ENCODE measurements at regions not wholly inside any gene's neighbourhood (a gene's known extent, or its start where the extent isn't known, plus 50 kb on each side); places are given as distances from the start of the nearest gene placed in this dataset.
A peak's percentile ranks its signal among the peaks of the same experiment; 100 is the strongest.

DNA sequence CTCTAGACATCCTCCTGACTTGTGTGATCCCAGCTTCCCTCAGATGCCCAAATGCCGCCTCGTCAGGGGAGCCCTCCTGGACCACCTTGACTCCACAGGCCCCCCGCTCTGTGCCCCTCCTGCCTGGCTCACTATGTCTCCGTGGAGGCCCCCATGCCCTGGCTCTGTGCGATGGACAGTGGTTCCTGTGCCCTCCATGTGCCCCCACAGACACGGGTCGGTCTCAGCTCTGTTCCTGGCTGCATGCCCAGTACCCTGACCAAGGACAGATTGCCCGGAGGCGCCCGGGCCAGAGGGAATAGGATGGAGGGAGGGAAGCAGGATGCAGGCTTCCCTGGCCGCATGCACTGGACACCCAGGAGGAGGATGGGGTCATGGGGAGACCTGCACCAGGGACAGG lies 1274.6 kb downstream of the BRD1 start:
- DNase-seq, result no peak
- no peaks in the 10 kb centered on the region for H3K4me1 Mint-ChIP-seq
- H3K9me3 Mint-ChIP-seq, result peaks cover 0 to 2% of the 10 kb centered on the region in 2 donors
- peaks cover 0 to 5% of the 10 kb centered on the region in 2 donors for H3K27me3 Mint-ChIP-seq
- H3K27ac Mint-ChIP-seq, result peak overlapping the region; percentile 47
- H3K36me3 Mint-ChIP-seq, result no peaks in the 10 kb centered on the region
- ATAC-seq (replicated peaks), result no peak
- no peak overlapping the region for H3K4me3 Mint-ChIP-seq

DNA sequence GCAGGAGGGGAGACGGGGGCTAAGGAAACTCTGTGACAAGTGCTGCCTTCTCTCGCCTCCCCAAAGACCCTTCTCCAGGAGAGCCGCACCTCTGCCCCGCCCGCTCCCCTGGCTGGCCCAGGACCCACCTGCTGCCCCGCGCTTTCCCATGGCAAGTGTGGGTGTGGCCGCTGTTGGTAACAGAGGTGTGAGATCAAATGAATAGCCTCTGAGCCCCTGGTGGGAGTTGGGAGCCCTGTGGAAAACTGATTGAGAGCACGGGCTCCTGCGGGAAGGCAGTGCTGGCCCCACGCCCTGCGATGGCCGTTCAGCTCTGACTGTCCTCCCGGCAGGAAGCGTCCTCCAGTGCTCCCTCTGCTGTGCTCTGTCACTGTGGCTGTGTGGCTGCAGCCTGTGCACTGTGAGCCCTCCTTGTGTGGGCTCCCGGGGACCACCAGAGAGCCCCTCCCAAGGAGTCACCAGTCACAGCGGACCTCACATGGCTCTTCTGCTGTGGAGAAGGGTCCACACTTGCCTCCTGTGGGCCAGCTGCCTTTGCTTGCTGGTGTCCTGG lies 1275.9 kb downstream of the BRD1 start:
- Mint-ChIP-seq H3K27me3 (peaks cover 0 to 5% of the 10 kb centered on the region in 2 donors), H3K4me3 (no peak overlapping the region), H3K36me3 (no peaks in the 10 kb centered on the region), H3K9me3 (no peaks in the 10 kb centered on the region), H3K27ac (no peak overlapping the region), H3K4me1 (no peaks in the 10 kb centered on the region)
- DNase-seq (no peak), ATAC-seq (replicated peaks) (no peak)

DNA sequence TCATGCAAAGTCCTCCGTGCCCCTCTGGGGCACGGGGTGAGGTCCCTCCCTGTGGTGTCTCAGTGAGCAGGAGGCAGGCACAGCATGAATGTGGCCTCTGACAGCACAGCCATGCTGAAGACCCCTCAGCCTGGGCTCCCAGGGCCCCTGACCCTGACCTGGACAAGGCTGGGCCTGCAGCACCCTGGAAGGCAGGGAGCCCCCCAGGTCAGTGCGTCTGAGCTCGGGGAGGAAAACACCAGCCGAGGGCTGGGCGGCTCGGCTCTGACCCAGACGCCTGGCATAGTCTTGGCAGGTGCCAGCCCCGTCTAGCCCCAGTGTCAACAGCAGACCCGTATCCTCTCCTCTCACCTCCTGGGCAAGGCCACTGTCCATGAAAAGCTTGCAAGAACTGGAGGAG lies 1276.6 kb downstream of the BRD1 start:
- no peak for ATAC-seq (replicated peaks)

DNA sequence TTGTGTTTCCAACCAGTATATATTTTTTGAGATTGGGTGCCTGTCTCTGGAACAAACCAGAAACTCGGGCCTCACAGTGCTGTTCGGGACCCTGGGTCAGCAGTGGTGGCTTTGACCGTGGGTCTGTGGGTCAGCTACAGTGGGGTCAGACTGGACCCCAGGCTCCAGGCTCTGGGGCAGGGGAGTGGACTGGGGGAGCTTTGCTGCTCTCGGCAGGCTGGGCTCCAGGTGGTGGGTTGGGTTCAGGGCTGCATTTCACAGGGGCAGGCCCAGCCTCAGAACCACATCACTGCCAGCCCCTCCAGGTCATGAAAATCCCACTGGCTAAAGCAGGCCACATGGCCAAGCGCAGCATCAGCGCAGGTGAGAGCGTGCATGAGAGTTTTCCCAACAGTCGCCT lies 1279.3 kb downstream of the BRD1 start:
- H3K4me1 Mint-ChIP-seq, result peaks cover 0 to 2% of the 10 kb centered on the region in 2 donors
- H3K27ac Mint-ChIP-seq, result no peak overlapping the region
- peaks cover 0 to 5% of the 10 kb centered on the region in 2 donors for H3K27me3 Mint-ChIP-seq
- no peak for DNase-seq
- ATAC-seq (replicated peaks), result no peak
- H3K4me3 Mint-ChIP-seq, result no peak overlapping the region
- H3K36me3 Mint-ChIP-seq, result no peaks in the 10 kb centered on the region
- H3K9me3 Mint-ChIP-seq, result no peaks in the 10 kb centered on the region

More for the DNA sequence above, 1276.6 kb downstream of the BRD1 start:
- Mint-ChIP-seq H3K9me3 (no peaks in the 10 kb centered on the region), H3K36me3 (no peaks in the 10 kb centered on the region), H3K4me3 (no peak overlapping the region), H3K27me3 (peaks cover 0 to 5% of the 10 kb centered on the region in 2 donors), H3K4me1 (peaks cover 0 to 2% of the 10 kb centered on the region in 2 donors), H3K27ac (no peak overlapping the region)
- DNase-seq, result no peak

DNA sequence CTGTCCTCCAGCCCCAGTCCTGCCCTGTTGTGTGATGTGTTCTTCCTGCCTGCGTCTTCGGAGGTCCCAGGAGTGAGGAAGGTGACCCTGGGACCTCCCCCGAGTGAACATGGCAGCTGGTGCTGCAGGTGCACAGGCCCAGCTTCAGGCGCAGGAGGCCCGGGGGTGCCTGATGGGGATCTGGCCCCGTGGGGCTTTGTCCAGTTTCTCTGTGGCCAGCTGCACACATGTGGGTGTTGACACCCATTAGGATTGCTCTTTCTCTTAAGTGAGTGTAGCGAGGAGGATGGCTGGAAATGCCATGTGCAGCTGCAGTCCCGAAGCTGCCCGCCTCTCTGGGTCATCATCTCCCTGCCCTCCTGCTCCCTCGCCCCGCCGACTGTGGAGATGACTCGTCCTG lies 1279.7 kb downstream of the BRD1 start:
- no peak overlapping the region for H3K27ac Mint-ChIP-seq
- H3K4me3 Mint-ChIP-seq, result no peak overlapping the region
- no peaks in the 10 kb centered on the region for H3K36me3 Mint-ChIP-seq
- peaks cover 0 to 2% of the 10 kb centered on the region in 2 donors for H3K4me1 Mint-ChIP-seq
- peaks cover 0 to 2% of the 10 kb centered on the region in 2 donors for H3K27me3 Mint-ChIP-seq
- DNase-seq (no peak), ATAC-seq (replicated peaks) (no peak)
- no peaks in the 10 kb centered on the region for H3K9me3 Mint-ChIP-seq

DNA sequence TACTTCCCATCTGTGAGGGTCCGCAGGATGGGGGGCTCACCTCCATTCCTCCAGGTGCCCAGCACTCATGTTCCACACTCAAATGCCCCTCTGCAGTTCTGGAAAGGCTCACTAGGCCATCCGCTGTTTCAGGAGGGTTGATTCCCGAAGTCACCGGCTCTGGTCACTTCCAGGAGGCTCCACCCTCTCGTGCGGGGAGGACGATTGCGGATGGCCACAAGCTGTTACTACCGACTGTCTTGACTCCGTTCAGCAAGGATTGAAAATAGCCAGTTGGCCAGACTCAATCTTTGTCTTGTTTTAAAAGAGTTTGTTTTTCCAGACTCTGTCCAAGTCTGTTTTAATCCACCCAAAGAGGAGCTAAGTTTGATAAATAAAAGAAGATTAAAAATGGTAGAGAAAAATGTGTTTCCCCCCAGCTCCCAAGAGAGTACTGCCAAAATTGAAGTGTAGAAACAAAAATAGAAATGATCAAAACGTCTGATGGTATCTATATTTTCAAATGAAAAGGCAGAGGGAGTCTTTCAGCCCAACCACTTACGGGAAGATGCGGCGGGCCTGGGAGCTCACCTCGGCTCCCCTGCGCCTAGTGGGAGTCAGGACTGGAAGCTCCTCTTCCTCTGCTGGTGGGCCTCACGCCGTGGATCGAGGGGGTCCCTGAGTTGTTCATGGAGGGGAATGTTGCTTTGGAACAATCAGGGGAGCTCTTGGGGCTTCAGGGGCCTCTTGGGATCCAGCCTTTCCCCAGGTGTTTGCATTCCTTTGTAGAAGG lies 1280.8 kb downstream of the BRD1 start:
- DNase-seq, result no peak
- ATAC-seq (replicated peaks), result no peak
- H3K36me3 Mint-ChIP-seq, result no peaks in the 10 kb centered on the region
- H3K4me1 Mint-ChIP-seq, result peaks cover 0 to 5% of the 10 kb centered on the region in 2 donors
- H3K27me3 Mint-ChIP-seq, result no peaks in the 10 kb centered on the region
- no peak overlapping the region for H3K4me3 Mint-ChIP-seq
- no peak overlapping the region for H3K27ac Mint-ChIP-seq
- H3K9me3 Mint-ChIP-seq, result peaks cover 0 to 4% of the 10 kb centered on the region in 2 donors

DNA sequence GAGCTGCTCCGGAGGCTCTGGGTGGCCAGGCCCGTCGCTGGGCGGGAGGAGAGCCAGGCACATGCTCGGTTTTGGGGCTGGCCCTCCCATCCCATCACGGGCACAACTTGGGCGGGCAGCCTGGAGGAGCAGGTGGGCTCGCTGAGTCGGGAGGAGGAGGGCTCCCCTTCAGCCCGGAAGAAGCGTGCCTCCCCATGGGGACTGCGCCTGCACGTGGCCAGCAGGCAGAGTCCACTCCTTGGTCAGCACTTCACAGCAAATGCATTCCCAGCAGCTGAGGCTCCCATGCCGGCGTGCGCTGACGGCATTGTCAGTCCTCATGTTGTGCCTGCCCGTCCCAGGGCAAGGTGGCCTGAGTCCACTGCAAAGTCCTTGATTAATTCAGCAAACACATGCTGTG lies 1281.7 kb downstream of the BRD1 start:
- Mint-ChIP-seq H3K27me3 (no peaks in the 10 kb centered on the region), H3K36me3 (no peaks in the 10 kb centered on the region), H3K4me1 (peaks cover 0 to 6% of the 10 kb centered on the region in 2 donors), H3K9me3 (peaks cover 0 to 4% of the 10 kb centered on the region in 2 donors), H3K4me3 (no peak overlapping the region), H3K27ac (no peak overlapping the region)
- DNase-seq, result no peak
- ATAC-seq (replicated peaks), result no peak

- no peaks in the 10 kb centered on the region for H3K36me3 Mint-ChIP-seq
- peaks cover 0 to 6% of the 10 kb centered on the region in 2 donors for H3K4me1 Mint-ChIP-seq
- no peak overlapping the region for H3K27ac Mint-ChIP-seq
- peaks cover 5 to 8% of the 10 kb centered on the region in 2 donors for H3K27me3 Mint-ChIP-seq
- H3K4me3 Mint-ChIP-seq, result no peak overlapping the region
- DNase-seq (no peak), ATAC-seq (replicated peaks) (no peak)
- peaks cover 0 to 4% of the 10 kb centered on the region in 2 donors for H3K9me3 Mint-ChIP-seq
Observed at GRCh38 chr22:48541401-48542098, 1286.1 kb downstream of the BRD1 start.

DNA sequence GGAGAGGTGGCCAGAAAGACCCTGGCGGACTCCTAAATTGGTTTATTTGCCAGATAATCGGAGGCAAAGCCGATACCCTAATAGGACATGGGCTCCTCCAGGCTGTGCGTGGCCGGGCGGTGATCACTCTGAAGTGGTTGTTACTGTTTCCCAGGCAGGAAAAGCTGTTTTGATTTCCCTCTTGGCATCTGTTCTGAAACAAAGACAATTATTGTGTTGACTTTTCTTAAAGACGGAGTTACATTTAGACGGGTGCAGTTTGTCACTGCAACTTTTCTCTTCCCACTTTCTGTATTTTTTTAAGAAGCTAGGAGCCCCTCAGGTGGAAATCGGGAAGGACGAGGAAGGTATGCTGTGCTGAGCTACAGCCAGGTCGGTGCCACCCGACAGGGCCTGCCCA lies 1288.4 kb downstream of the BRD1 start:
- Mint-ChIP-seq H3K4me3 (no peak overlapping the region), H3K36me3 (no peaks in the 10 kb centered on the region), H3K9me3 (peaks cover 0 to 4% of the 10 kb centered on the region in 2 donors), H3K27me3 (peaks cover 5 to 8% of the 10 kb centered on the region in 2 donors), H3K27ac (no peak overlapping the region), H3K4me1 (peaks cover 0 to 5% of the 10 kb centered on the region in 2 donors)
- no peak for DNase-seq
- ATAC-seq (replicated peaks), result no peak

GRCh38 chr22:48538291-48538820 lies 1289.3 kb downstream of the BRD1 start:
- Mint-ChIP-seq H3K27ac (no peak overlapping the region), H3K27me3 (peaks cover 5 to 8% of the 10 kb centered on the region in 2 donors), H3K4me3 (no peak overlapping the region), H3K9me3 (peaks cover 0 to 4% of the 10 kb centered on the region in 2 donors), H3K4me1 (peaks cover 0 to 5% of the 10 kb centered on the region in 2 donors), H3K36me3 (no peaks in the 10 kb centered on the region)
- DNase-seq, result no peak
- ATAC-seq (replicated peaks), result no peak

DNA sequence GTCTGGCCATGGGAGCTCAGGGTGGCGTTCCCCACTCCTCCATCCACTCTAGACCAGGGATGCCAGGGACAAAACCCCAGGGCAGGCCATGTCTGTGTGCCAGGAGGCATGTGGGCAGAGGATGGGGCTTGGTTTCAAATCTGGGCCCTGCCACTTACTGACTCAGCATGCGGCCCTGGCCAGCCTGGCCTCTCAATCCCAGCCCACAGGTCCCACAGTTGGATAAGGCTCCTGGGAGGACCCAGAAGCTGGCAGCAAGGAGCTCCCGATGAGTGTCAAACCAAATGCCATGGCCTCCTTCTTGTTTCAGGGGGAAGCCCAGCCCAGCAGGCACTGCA lies 1290.4 kb downstream of the BRD1 start:
- DNase-seq (no peak), ATAC-seq (replicated peaks) (no peak)
- Mint-ChIP-seq H3K9me3 (peaks cover 0 to 4% of the 10 kb centered on the region in 2 donors), H3K27me3 (peaks cover 5 to 8% of the 10 kb centered on the region in 2 donors), H3K27ac (no peak overlapping the region), H3K36me3 (no peaks in the 10 kb centered on the region), H3K4me3 (no peak overlapping the region), H3K4me1 (peaks cover 0 to 5% of the 10 kb centered on the region in 2 donors)

GRCh38 chr22:48536541-48537342 lies 1290.9 kb downstream of the BRD1 start:
- Mint-ChIP-seq H3K4me3 (no peak overlapping the region), H3K9me3 (no peaks in the 10 kb centered on the region), H3K27me3 (peaks cover 5 to 8% of the 10 kb centered on the region in 2 donors), H3K4me1 (peaks cover 0 to under 1% of the 10 kb centered on the region in 2 donors), H3K27ac (no peak overlapping the region), H3K36me3 (no peaks in the 10 kb centered on the region)
- DNase-seq (no peak), ATAC-seq (replicated peaks) (no peak)

DNA sequence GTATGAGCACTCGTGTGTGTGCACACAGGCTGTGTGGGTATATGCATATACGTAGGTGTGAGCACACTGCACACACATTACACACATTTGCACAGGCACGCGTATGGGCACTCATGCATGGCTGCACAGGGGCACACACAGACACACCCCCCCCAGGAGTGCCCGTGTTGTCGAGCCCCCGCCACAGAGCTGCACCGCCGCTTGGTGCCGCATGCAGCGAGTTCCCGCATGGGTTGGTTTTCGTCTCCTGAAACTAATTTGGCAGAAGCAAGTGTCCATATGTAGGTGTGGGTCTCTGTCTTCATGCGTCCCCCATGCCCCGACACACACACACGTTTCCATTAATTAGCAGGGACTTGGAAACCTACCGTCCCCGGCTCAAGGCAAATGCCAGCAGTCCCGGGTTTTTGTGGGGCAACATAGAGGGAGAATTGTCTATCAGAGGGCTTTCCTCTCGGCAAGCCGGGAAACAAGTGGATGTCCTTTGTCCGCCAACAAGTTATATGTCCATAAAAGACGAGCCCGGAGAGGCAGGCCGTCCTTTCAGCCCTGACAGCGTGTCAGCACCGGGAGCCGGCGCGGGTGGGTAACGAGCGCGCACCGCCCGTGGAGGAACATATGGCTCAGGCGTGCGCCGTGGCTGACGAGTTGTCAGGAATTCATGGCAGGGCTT lies 1291.7 kb downstream of the BRD1 start:
- Mint-ChIP-seq H3K4me3 (no peak overlapping the region), H3K36me3 (no peaks in the 10 kb centered on the region), H3K27ac (no peak overlapping the region), H3K9me3 (no peaks in the 10 kb centered on the region), H3K4me1 (no peaks in the 10 kb centered on the region), H3K27me3 (peaks cover 5 to 8% of the 10 kb centered on the region in 2 donors)
- DNase-seq (no peak), ATAC-seq (replicated peaks) (no peak)
